H9 (cell line): ENCODE measurements at regions not wholly inside any gene's neighbourhood (a gene's known extent, or its start where the extent isn't known, plus 50 kb on each side); places are given as distances from the start of the nearest gene placed in this dataset.

ENCODE experiments used
- DNase-seq: peaks from one replicate; pipeline ENCODE4 v3.0.0-alpha.2; 2017
- H2AFZ ChIP-seq: one replicate; pipeline ENCODE4 v1.6.1; 2013; ENCODE audit warnings: mild to moderate bottlenecking, low read length, control low read depth, moderate library complexity
- H2AK5ac ChIP-seq: 2 replicates; pipeline ENCODE4 v1.6.1; 2013; ENCODE audit warnings: low read length, control low read depth, mixed read lengths; ENCODE audit not compliant: insufficient read length
- H2BK120ac ChIP-seq: one replicate; pipeline ENCODE4 v1.6.1; 2013; ENCODE audit warnings: low read depth, mild to moderate bottlenecking, low read length, control low read depth, inconsistent platforms; ENCODE audit not compliant: poor library complexity, severe bottlenecking
- H2BK12ac ChIP-seq: 2 replicates; pipeline ENCODE4 v1.6.1; 2013; ENCODE audit warnings: low read length, control low read depth, mixed read lengths, low read depth; ENCODE audit not compliant: insufficient read length
- H2BK15ac ChIP-seq: 2 replicates; pipeline ENCODE4 v1.6.1; 2013; ENCODE audit warnings: low read depth, low read length, control low read depth
- H2BK20ac ChIP-seq: one replicate; pipeline ENCODE4 v1.6.1; 2013; ENCODE audit warnings: low read depth, mild to moderate bottlenecking, low read length, control low read depth, inconsistent platforms; ENCODE audit not compliant: poor library complexity, severe bottlenecking
- H2BK5ac ChIP-seq: 2 replicates; pipeline ENCODE4 v1.6.1; 2013; ENCODE audit warnings: low read length, control low read depth, mixed read lengths; ENCODE audit not compliant: insufficient read length
- H3K14ac ChIP-seq: 2 replicates; pipeline ENCODE4 v1.6.1; 2013; ENCODE audit warnings: low read length, control low read depth; ENCODE audit not compliant: insufficient read depth
- H3K18ac ChIP-seq: 2 replicates; pipeline ENCODE4 v1.6.1; 2013; ENCODE audit warnings: low read depth, mild to moderate bottlenecking, mixed read lengths, low read length, control low read depth; ENCODE audit not compliant: insufficient read length
- H3K23ac ChIP-seq: 2 replicates; pipeline ENCODE4 v1.6.1; 2013; ENCODE audit warnings: low read length, control low read depth, mixed read lengths, low read depth; ENCODE audit not compliant: insufficient read length
- H3K23me2 ChIP-seq: 2 replicates; pipeline ENCODE4 v1.6.1; 2013; ENCODE audit warnings: low read depth, mild to moderate bottlenecking, mixed read lengths, low read length, control low read depth; ENCODE audit not compliant: insufficient read length, poor library complexity, severe bottlenecking
- H3K27ac ChIP-seq: 2 replicates; pipeline ENCODE4 v1.5.1; 2013; ENCODE audit warnings: low read length, control low read depth, mixed read lengths, low read depth; ENCODE audit not compliant: insufficient read length
- H3K27me3 ChIP-seq: 2 replicates; pipeline ENCODE4 v1.6.1; 2013; ENCODE audit warnings: low read length, control low read depth, inconsistent platforms; ENCODE audit not compliant: insufficient read depth
- H3K4ac ChIP-seq: 2 replicates; pipeline ENCODE4 v1.6.1; 2013; ENCODE audit warnings: low read depth, mild to moderate bottlenecking, control low read depth, inconsistent platforms, low read length, moderate library complexity
- H3K4me1 ChIP-seq: 2 replicates; pipeline ENCODE4 v1.6.1; 2013; ENCODE audit warnings: low read length, control low read depth, inconsistent platforms; ENCODE audit not compliant: insufficient read depth
- H3K4me2 ChIP-seq: 2 replicates; pipeline ENCODE4 v1.6.1; 2013; ENCODE audit warnings: low read length, control low read depth, mixed read lengths; ENCODE audit not compliant: insufficient read length, insufficient read depth
- H3K56ac ChIP-seq: 2 replicates; pipeline ENCODE4 v1.6.1; 2013; ENCODE audit warnings: low read depth, mild to moderate bottlenecking, mixed read lengths, low read length, control low read depth; ENCODE audit not compliant: insufficient read length
- H3K79me1 ChIP-seq: 2 replicates; pipeline ENCODE4 v1.6.1; 2013; ENCODE audit warnings: low read depth, mild to moderate bottlenecking, moderate library complexity, low read length, control low read depth, inconsistent platforms; ENCODE audit not compliant: insufficient read depth, poor library complexity, severe bottlenecking
- H3K79me2 ChIP-seq: 2 replicates; pipeline ENCODE4 v1.6.1; 2013; ENCODE audit warnings: low read length, control low read depth, inconsistent platforms; ENCODE audit not compliant: insufficient read depth
- H3K9ac ChIP-seq: 2 replicates; pipeline ENCODE4 v1.6.1; 2013; ENCODE audit warnings: low read length, control low read depth, mixed read lengths; ENCODE audit not compliant: insufficient read length; ENCODE audit errors: extremely low read depth
- H3K9me3 ChIP-seq: one replicate; pipeline ENCODE4 v1.6.1; 2013; ENCODE audit warnings: low read depth, low read length, inconsistent platforms; ENCODE audit not compliant: control insufficient read depth
- H3T11ph ChIP-seq: one replicate; pipeline ENCODE4 v1.6.1; 2013; ENCODE audit warnings: mild to moderate bottlenecking, low read length, control low read depth, inconsistent platforms
- H4K20me1 ChIP-seq: one replicate; pipeline ENCODE4 v1.6.1; 2013; ENCODE audit not compliant: control insufficient read depth, insufficient read length, insufficient read depth
- H4K5ac ChIP-seq: 2 replicates; pipeline ENCODE4 v1.6.1; 2013; ENCODE audit warnings: low read depth, mild to moderate bottlenecking, mixed read lengths, low read length, control low read depth; ENCODE audit not compliant: insufficient read length
- H4K8ac ChIP-seq: replicated peaks from 2 replicates; pipeline ENCODE4 v1.6.1; 2013; ENCODE audit warnings: low read length, control low read depth, mixed read lengths, low read depth; ENCODE audit not compliant: insufficient read length
- H4K91ac ChIP-seq: 2 replicates; pipeline ENCODE4 v1.6.1; 2013; ENCODE audit warnings: low read depth, mild to moderate bottlenecking, moderate library complexity, mixed read lengths, low read length, control low read depth; ENCODE audit not compliant: insufficient read length
- H3K27ac Mint-ChIP-seq, 3 experiments: 2 replicates in 2 of 3; 3 replicates in 1 of 3; pipeline ENCODE4 v1.8.0; 2020 to 2021; ENCODE audit warnings: mixed read lengths in 3 of 3, mild to moderate bottlenecking in 1 of 3, moderate library complexity in 1 of 3
- H3K27me3 Mint-ChIP-seq: 2 replicates; pipeline ENCODE4 v1.8.0; 2021; ENCODE audit warnings: low read depth, mild to moderate bottlenecking, moderate library complexity, mixed read lengths
- H3K36me3 Mint-ChIP-seq, 3 experiments: 2 replicates in 2 of 3; 3 replicates in 1 of 3; pipeline ENCODE4 v1.8.0; 2020 to 2021; ENCODE audit warnings: low read depth in 3 of 3, mixed read lengths in 3 of 3; ENCODE audit not compliant: insufficient read depth in 1 of 3
- H3K4me1 Mint-ChIP-seq, 2 experiments: 2 replicates each; pipeline ENCODE4 v1.8.0; 2020; ENCODE audit warnings: mixed read lengths in 2 of 2
- H3K4me3 Mint-ChIP-seq, 2 experiments: 2 replicates in 1 of 2; 3 replicates in 1 of 2; pipeline ENCODE4 v1.8.0; 2020 to 2021; ENCODE audit warnings: mild to moderate bottlenecking in 2 of 2, mixed read lengths in 2 of 2, moderate library complexity in 1 of 2
- H3K9me3 Mint-ChIP-seq, 2 experiments: 2 replicates in 1 of 2; 3 replicates in 1 of 2; pipeline ENCODE4 v1.8.0; 2020; ENCODE audit warnings: mild to moderate bottlenecking in 2 of 2, mixed read lengths in 2 of 2, moderate library complexity in 1 of 2
- WGBS: extraction: QIAGEN DNeasy Blood & Tissue Kit; methylation state at CpG from one replicate; pipeline ENCODE4 v1.1.7; 2013; ENCODE audit warnings: missing lambda C conversion rate, low lambda C conversion rate, mixed read lengths; ENCODE audit not compliant: insufficient read length; ENCODE audit errors: extremely low coverage; 5-methylcytosine and 5-hydroxymethylcytosine counted together
- TF ChIP-seq, protein P1 (sequence below): fragments of 200-600 bp; sonication (generic); conservative IDR thresholded peaks from 3 replicates; pipeline ENCODE4 v1.8.0; 2021; ENCODE audit warnings: antibody characterized with exemption, mild to moderate bottlenecking

DNA sequence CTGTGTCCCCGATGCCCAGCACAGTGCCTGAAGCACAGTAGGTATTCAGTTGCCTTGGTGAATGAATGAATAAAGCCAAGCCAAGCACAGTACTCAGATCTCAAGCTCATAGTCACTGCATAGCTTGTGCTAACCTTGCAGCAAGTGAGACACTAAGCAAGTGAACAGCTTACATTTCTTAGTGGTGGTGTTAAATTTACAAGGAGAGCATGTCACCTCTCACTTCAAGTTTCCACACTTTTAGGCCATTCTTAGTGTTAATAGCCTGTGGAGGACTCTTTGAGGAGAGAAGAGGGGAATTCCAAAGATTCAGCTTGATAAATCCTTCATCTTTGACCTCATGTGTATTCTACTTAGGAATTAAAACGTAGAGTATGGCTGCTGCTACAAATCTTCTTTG lies 104.7 kb downstream of the C9orf152 start:
- DNase-seq = no peak
- Histone ChIP-seq H3K23ac (no peak overlapping the region), H2BK120ac (no peak overlapping the region), H3K4me2 (no peak overlapping the region), H2AK5ac (no peak overlapping the region), H2AFZ (no peak overlapping the region), H2BK15ac (no peak overlapping the region), H3K27me3 (no peaks in the 10 kb centered on the region), H4K20me1 (no peaks in the 10 kb centered on the region), H3K79me1 (peaks cover 3% of the 10 kb centered on the region), H2BK12ac (no peak overlapping the region), H3K14ac (no peak overlapping the region), H3K23me2 (no peaks in the 10 kb centered on the region), H2BK20ac (no peak overlapping the region), H3K79me2 (no peaks in the 10 kb centered on the region), H3K4ac (no peak overlapping the region), H3K56ac (no peak overlapping the region), H3K9ac (no peak overlapping the region), H3K27ac (no peak overlapping the region), H4K5ac (no peak overlapping the region), H3K4me1 (peaks cover 10% of the 10 kb centered on the region), H3T11ph (no peak overlapping the region), H3K18ac (peak overlapping the region; percentile 21), H3K9me3 (no peaks in the 10 kb centered on the region), H2BK5ac (no peak overlapping the region), H4K91ac (no peak overlapping the region), H4K8ac (no peak overlapping the region)
- H3K36me3 Mint-ChIP-seq = peaks cover 0 to 2% (median under 1%) of the 10 kb centered on the region in 3 experiments; a peak in 1 of 7 replicates
- H3K27ac Mint-ChIP-seq = no peak overlapping the region
- H3K4me1 Mint-ChIP-seq = peaks cover 51 to 61% of the 10 kb centered on the region in 2 experiments
- no peaks in the 10 kb centered on the region for H3K9me3 Mint-ChIP-seq
- H3K27me3 Mint-ChIP-seq = no peaks in the 10 kb centered on the region
- no CpG with 5 or more reads among the region's 2 CpGs for WGBS
- H3K4me3 Mint-ChIP-seq = no peak overlapping the region; a peak in 1 of 5 replicates
- TF ChIP-seq, protein P1, sequence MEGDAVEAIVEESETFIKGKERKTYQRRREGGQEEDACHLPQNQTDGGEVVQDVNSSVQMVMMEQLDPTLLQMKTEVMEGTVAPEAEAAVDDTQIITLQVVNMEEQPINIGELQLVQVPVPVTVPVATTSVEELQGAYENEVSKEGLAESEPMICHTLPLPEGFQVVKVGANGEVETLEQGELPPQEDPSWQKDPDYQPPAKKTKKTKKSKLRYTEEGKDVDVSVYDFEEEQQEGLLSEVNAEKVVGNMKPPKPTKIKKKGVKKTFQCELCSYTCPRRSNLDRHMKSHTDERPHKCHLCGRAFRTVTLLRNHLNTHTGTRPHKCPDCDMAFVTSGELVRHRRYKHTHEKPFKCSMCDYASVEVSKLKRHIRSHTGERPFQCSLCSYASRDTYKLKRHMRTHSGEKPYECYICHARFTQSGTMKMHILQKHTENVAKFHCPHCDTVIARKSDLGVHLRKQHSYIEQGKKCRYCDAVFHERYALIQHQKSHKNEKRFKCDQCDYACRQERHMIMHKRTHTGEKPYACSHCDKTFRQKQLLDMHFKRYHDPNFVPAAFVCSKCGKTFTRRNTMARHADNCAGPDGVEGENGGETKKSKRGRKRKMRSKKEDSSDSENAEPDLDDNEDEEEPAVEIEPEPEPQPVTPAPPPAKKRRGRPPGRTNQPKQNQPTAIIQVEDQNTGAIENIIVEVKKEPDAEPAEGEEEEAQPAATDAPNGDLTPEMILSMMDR = no peak
